Kidney epithelial cell (primary cell): ENCODE measurements at regions not wholly inside any gene's neighbourhood (a gene's known extent, or its start where the extent isn't known, plus 50 kb on each side); places are given as distances from the start of the nearest gene placed in this dataset.

ENCODE experiments used
- DNase-seq: peaks from one replicate; pipeline ENCODE4 v3.0.0-alpha.2; 2010; ENCODE audit warnings: low read depth
- H3K27me3 ChIP-seq: 2 replicates; pipeline ENCODE4 v1.6.0; 2011; ENCODE audit warnings: low read length; ENCODE audit not compliant: control insufficient read depth, insufficient read depth
- H3K36me3 ChIP-seq: 2 replicates; pipeline ENCODE4 v1.5.1; 2011; ENCODE audit warnings: low read length; ENCODE audit not compliant: control insufficient read depth, insufficient read depth
- H3K4me3 ChIP-seq: 2 replicates; pipeline ENCODE4 v1.5.1; 2011; ENCODE audit warnings: low read depth, mild to moderate bottlenecking, control low read depth, low read length
- TF ChIP-seq, protein P1 (sequence below): IDR thresholded peaks from 2 replicates; pipeline ENCODE4 v1.5.1; 2011; ENCODE audit warnings: mild to moderate bottlenecking, moderate library complexity, low read length, control low read depth, inconsistent platforms; ENCODE audit not compliant: insufficient read depth, poor library complexity, severe bottlenecking

DNA sequence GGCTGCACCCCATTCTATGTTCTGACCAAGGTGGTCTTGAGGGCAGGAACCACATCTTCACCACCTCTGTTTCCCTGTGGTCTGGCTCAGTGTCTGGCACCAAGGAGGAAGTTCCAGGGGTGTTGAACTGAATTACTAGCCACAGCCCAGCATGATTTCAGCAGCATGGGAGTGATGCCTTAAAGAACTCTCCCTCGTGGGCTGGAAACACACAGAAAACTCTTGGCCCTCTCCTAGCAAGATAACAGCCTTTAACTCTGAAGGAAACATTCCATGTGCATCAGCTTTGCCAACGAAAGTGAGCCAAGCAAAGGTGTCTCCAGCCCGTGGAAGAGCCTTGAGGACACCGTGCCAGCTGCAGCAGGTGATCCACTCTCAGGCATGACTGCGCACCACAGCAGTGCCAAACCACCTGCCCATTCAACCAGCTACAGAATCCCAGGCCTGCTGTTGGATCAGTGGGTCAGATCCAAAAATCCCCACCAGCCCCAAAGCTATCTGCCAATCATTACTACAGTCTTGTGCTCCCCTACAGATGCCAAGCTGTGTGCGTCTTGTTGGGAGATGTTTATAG, 124.8 kb downstream of the TTC32 start:
- H3K36me3 ChIP-seq, result no peaks in the 10 kb centered on the region
- DNase-seq, result no peak
- H3K4me3 ChIP-seq, result no peak overlapping the region
- no peaks in the 10 kb centered on the region for H3K27me3 ChIP-seq
- TF ChIP-seq, protein P1, sequence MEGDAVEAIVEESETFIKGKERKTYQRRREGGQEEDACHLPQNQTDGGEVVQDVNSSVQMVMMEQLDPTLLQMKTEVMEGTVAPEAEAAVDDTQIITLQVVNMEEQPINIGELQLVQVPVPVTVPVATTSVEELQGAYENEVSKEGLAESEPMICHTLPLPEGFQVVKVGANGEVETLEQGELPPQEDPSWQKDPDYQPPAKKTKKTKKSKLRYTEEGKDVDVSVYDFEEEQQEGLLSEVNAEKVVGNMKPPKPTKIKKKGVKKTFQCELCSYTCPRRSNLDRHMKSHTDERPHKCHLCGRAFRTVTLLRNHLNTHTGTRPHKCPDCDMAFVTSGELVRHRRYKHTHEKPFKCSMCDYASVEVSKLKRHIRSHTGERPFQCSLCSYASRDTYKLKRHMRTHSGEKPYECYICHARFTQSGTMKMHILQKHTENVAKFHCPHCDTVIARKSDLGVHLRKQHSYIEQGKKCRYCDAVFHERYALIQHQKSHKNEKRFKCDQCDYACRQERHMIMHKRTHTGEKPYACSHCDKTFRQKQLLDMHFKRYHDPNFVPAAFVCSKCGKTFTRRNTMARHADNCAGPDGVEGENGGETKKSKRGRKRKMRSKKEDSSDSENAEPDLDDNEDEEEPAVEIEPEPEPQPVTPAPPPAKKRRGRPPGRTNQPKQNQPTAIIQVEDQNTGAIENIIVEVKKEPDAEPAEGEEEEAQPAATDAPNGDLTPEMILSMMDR, result no peak

DNA sequence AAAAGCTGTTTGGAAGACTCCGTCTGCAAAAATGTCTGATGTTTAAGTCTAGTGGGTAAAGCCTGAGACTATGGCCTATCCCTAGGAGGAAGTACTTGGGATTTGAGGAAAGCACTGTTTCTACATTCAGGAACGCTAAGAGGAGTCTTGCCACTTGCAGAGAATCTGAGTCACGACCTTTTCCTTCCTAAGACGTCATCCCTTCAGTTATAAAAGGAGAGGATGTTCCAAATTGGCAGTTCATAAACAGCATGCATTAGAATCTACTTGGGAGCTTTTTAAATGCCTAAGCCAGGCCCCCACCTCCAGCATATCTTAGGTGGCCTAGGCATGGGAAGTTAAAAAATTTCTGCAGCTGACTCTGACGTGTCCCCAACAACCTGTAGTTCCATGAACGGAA, 125.9 kb downstream of the TTC32 start:
- DNase-seq, result no peak
- Histone ChIP-seq H3K4me3 (no peak overlapping the region), H3K27me3 (no peaks in the 10 kb centered on the region), H3K36me3 (no peaks in the 10 kb centered on the region)
- TF ChIP-seq, protein P1, result no peak

DNA sequence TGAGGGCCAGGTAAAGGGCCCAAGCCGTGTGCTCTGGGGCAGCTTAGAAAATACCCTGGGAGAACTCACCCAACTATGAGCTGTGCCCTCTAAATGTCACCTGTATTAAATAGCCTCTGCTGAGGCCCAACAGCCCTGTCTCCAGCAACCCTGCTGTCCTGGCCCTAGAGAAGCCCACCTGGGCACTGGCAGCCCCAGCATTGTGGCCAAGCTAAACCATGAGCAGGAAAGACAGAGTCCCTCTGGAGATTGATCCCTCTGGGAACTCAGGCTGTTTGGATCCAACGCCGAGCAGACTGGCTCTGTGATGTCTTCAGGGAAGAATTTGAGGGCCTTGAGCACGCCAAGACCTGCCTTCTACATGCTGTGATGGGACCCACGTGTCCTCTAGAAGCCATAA, 126.5 kb downstream of the TTC32 start:
- no peak for DNase-seq

DNA sequence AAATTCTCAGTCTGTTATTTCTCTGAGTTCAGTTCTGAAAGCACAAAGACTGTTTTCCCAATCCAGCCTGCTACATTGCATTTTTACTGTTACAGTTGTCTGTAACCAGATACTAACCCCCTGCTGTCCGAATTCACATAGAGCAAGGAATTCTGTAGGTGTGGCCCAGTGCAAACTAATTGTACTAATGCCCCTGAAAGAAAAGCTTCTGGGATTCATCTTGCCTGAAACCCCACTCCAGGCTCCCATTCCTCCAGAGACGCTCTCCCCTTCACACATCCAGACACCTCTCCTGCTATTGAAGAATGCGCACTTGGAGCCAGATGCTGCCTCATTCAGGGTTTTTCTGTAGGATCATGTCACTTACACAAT, 127.0 kb downstream of the TTC32 start:
- H3K27me3 ChIP-seq, result no peaks in the 10 kb centered on the region
- no peak for DNase-seq
- H3K36me3 ChIP-seq, result no peaks in the 10 kb centered on the region
- no peak overlapping the region for H3K4me3 ChIP-seq
- TF ChIP-seq, protein P1, result no peak

More for the DNA sequence above, 126.5 kb downstream of the TTC32 start:
- H3K27me3 ChIP-seq, result no peaks in the 10 kb centered on the region
- TF ChIP-seq, protein P1, result no peak
- no peak overlapping the region for H3K4me3 ChIP-seq
- H3K36me3 ChIP-seq, result no peaks in the 10 kb centered on the region

DNA sequence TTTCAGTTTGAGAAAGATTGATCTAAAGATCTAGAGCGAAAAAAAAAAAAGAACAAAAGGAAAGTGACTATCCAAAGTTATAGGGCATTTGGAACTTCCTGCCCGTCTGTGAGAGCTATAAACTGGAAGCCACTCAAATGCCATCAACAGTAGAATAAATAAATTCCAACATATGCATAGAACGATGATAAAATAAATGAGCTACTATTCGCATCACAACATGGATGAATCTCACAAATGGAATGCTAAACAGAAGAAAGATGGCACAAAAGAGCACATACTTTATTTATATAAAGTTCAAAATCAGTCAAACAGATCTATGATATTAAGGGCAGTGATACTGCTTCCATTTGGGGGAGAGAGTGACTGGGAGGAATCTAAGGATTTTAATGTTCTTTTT, 128.8 kb downstream of the TTC32 start:
- Histone ChIP-seq H3K4me3 (no peak overlapping the region), H3K36me3 (no peaks in the 10 kb centered on the region), H3K27me3 (no peaks in the 10 kb centered on the region)
- no peak for DNase-seq
- TF ChIP-seq, protein P1, result no peak

DNA sequence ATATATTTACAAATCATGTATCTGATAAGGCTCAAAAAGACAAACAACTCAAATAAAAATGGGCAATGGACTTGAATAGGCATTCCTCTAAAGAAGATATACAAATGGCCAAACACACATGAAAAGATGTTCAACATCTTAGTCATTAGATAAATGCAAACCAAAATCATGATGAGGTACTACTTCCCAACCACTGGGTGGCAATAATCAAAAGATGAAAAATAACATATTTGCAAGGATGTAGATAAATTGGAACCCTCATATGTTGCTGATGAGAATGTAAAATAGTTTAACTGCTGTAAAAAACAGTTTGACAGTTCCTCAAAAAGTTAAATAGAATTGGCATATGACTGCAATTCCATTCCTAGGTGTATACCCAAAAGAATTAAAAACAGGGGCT, 132.3 kb downstream of the TTC32 start:
- no peak for DNase-seq
- Histone ChIP-seq H3K4me3 (no peak overlapping the region), H3K27me3 (no peaks in the 10 kb centered on the region), H3K36me3 (no peaks in the 10 kb centered on the region)
- TF ChIP-seq, protein P1, result no peak
